Activated CD8-positive, alpha-beta memory T cell treated with anti-CD3 and anti-CD28 coated beads for 24 hours (primary cell): ENCODE measurements at regions not wholly inside any gene's neighbourhood (a gene's known extent, or its start where the extent isn't known, plus 50 kb on each side); places are given as distances from the start of the nearest gene placed in this dataset.
"Not testable (repeated sequence)": the region's sequence is repeated elsewhere in the genome, so short reads cannot be mapped to it uniquely, and the experiment has no call there.

Experiments
- DNase-seq: peaks from one replicate; pipeline ENCODE4 v3.0.0-alpha.2; 2020

GRCh38 chr3:153378366-153378765, 216.3 kb downstream of the RAP2B start:
- not testable (repeated sequence) for DNase-seq

GRCh38 chr3:153379516-153379915, 217.5 kb downstream of the RAP2B start:
- DNase-seq, result no peak

- DNase-seq, result no peak
Observed at GRCh38 chr3:153385343-153385742, 223.3 kb downstream of the RAP2B start.

- no peak for DNase-seq
Observed at GRCh38 chr3:153392363-153392762, 230.3 kb downstream of the RAP2B start.

- DNase-seq, result no peak
Observed at GRCh38 chr3:153394017-153394416, 232.0 kb downstream of the RAP2B start.

GRCh38 chr3:153396581-153396980, 234.6 kb downstream of the RAP2B start:
- no peak for DNase-seq

- no peak for DNase-seq
Observed at GRCh38 chr3:153397794-153398193, 235.8 kb downstream of the RAP2B start.

- DNase-seq, result no peak
Observed at GRCh38 chr3:153399636-153400035, 237.6 kb downstream of the RAP2B start.

- no peak for DNase-seq
Observed at GRCh38 chr3:153400641-153401040, 238.6 kb downstream of the RAP2B start.

GRCh38 chr3:153404157-153404556, 242.1 kb downstream of the RAP2B start:
- no peak for DNase-seq

GRCh38 chr3:153405320-153405719, 243.3 kb downstream of the RAP2B start:
- DNase-seq, result not testable (repeated sequence)

GRCh38 chr3:153410517-153410916, 248.5 kb downstream of the RAP2B start:
- DNase-seq, result no peak

- DNase-seq, result no peak
Observed at GRCh38 chr3:153414982-153415381, 253.0 kb downstream of the RAP2B start.

GRCh38 chr3:153422314-153422713, 260.3 kb downstream of the RAP2B start:
- DNase-seq, result no peak

GRCh38 chr3:153423820-153424219, 261.8 kb downstream of the RAP2B start:
- DNase-seq, result not testable (repeated sequence)

GRCh38 chr3:153426344-153426743, 264.3 kb downstream of the RAP2B start:
- no peak for DNase-seq

- DNase-seq, result no peak
Observed at GRCh38 chr3:153426803-153427202, 264.8 kb downstream of the RAP2B start.

- no peak for DNase-seq
Observed at GRCh38 chr3:153429821-153430220, 267.8 kb downstream of the RAP2B start.

GRCh38 chr3:153431076-153431475, 269.1 kb downstream of the RAP2B start:
- no peak for DNase-seq

- no peak for DNase-seq
Observed at GRCh38 chr3:153437666-153438065, 275.6 kb downstream of the RAP2B start.

- no peak for DNase-seq
Observed at GRCh38 chr3:153438271-153438670, 276.2 kb downstream of the RAP2B start.

GRCh38 chr3:153439780-153440179, 277.8 kb downstream of the RAP2B start:
- DNase-seq, result no peak

GRCh38 chr3:153440311-153440710, 278.3 kb downstream of the RAP2B start:
- DNase-seq, result no peak

GRCh38 chr3:153442386-153442785, 280.4 kb downstream of the RAP2B start:
- no peak for DNase-seq

GRCh38 chr3:153442799-153443487, 280.9 kb downstream of the RAP2B start:
- DNase-seq, result no peak
